Hepatocyte (in vitro differentiated cells): ENCODE measurements at regions not wholly inside any gene's neighbourhood (a gene's known extent, or its start where the extent isn't known, plus 50 kb on each side); places are given as distances from the start of the nearest gene placed in this dataset.

Source experiments
- DNase-seq: peaks from one replicate; pipeline ENCODE4 v3.0.0-alpha.2; 2016; ENCODE audit warnings: low spot score
- H2AFZ ChIP-seq: fragments of 200-600 bp; sonication (generic); 2 replicates; pipeline ENCODE4 v1.6.0; 2016; ENCODE audit warnings: antibody characterized with exemption, mild to moderate bottlenecking
- H3K27ac ChIP-seq: fragments of 200-600 bp; sonication (generic); 2 replicates; pipeline ENCODE4 v1.5.1; 2016; ENCODE audit warnings: mild to moderate bottlenecking
- H3K27me3 ChIP-seq: fragments of 200-600 bp; sonication (generic); 2 replicates; pipeline ENCODE4 v1.6.1; 2016
- H3K36me3 ChIP-seq: fragments of 200-600 bp; sonication (generic); replicated peaks from 2 replicates; pipeline ENCODE4 v1.5.1; 2016; ENCODE audit warnings: low read depth; ENCODE audit not compliant: insufficient read depth
- H3K4me1 ChIP-seq: fragments of 200-600 bp; sonication (generic); 2 replicates; pipeline ENCODE4 v1.5.1; 2016; ENCODE audit warnings: mild to moderate bottlenecking, moderate library complexity; ENCODE audit not compliant: insufficient read depth
- H3K4me2 ChIP-seq: fragments of 200-600 bp; sonication (generic); 2 replicates; pipeline ENCODE4 v1.6.0; 2016
- H3K4me3 ChIP-seq: fragments of 200-600 bp; sonication (generic); 2 replicates; pipeline ENCODE4 v1.5.1; 2016; ENCODE audit warnings: mild to moderate bottlenecking
- H3K79me2 ChIP-seq: fragments of 200-600 bp; sonication (generic); 2 replicates; pipeline ENCODE4 v1.6.0; 2017; ENCODE audit warnings: mild to moderate bottlenecking
- H3K9me2 ChIP-seq: fragments of 200-600 bp; sonication (generic); replicated peaks from 2 replicates; pipeline ENCODE4 v1.6.0; 2017; ENCODE audit warnings: mild to moderate bottlenecking; ENCODE audit not compliant: insufficient read depth
- H3K9me3 ChIP-seq: fragments of 200-600 bp; sonication (generic); 2 replicates; pipeline ENCODE4 v1.5.1; 2016; ENCODE audit warnings: low read depth, mild to moderate bottlenecking
- H4K20me1 ChIP-seq: fragments of 200-600 bp; sonication (generic); 2 replicates; pipeline ENCODE4 v1.6.0; 2016; ENCODE audit warnings: mild to moderate bottlenecking; ENCODE audit not compliant: insufficient read depth, poor library complexity, severe bottlenecking
- CTCF ChIP-seq: fragments of 200-600 bp; sonication (generic); IDR thresholded peaks from 2 replicates; pipeline ENCODE4 v1.5.1; 2016; ENCODE audit warnings: antibody characterized with exemption, mild to moderate bottlenecking; ENCODE audit not compliant: poor library complexity
- EZH2 ChIP-seq: fragments of 200-600 bp; sonication (generic); IDR thresholded peaks from 2 replicates; pipeline ENCODE4 v1.6.1; 2016; ENCODE audit warnings: antibody characterized with exemption, mild to moderate bottlenecking, borderline replicate concordance
- EZH2phosphoT487 ChIP-seq: fragments of 200-600 bp; sonication (generic); IDR thresholded peaks from one replicate; pipeline ENCODE4 v1.6.1; 2018; ENCODE audit warnings: antibody characterized with exemption, mild to moderate bottlenecking, low read depth, moderate library complexity; ENCODE audit not compliant: unreplicated experiment, severe bottlenecking
- WGBS: methylation state at CpG from one replicate; pipeline ENCODE4 v1.1.6; 2016; ENCODE audit warnings: low lambda C conversion rate; ENCODE audit errors: missing lambda C conversion rate; 5-methylcytosine and 5-hydroxymethylcytosine counted together

DNA sequence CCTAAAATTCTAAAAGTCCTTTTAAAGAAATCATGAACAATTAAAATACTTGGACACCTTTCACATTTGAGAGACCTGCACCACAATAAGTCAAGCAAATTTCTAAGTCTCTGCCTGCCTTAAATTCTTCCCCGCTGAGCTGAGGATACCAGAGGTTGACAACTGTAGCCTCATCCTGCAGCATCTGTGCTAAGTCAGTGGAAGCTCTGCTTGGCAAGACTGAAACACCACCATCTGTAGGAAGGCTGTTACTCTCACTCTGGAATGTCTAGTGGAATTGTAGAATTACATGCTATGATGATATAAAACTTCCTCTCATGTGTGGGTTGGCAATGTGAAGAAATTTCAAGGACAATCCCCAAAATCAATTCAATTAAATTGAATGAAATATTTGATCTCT, 1756.5 kb downstream of the NCAM2 start:
- no peak overlapping the region for H3K27ac ChIP-seq
- no peaks in the 10 kb centered on the region for H3K4me1 ChIP-seq
- WGBS = 90% methylated on average over 1 of the region's 1 CpG
- no peaks in the 10 kb centered on the region for H3K79me2 ChIP-seq
- H2AFZ ChIP-seq = no peak overlapping the region
- H4K20me1 ChIP-seq = no peaks in the 10 kb centered on the region
- no peaks in the 10 kb centered on the region for H3K9me2 ChIP-seq
- H3K27me3 ChIP-seq = no peaks in the 10 kb centered on the region
- H3K9me3 ChIP-seq = no peaks in the 10 kb centered on the region
- no peak overlapping the region for H3K4me3 ChIP-seq
- H3K4me2 ChIP-seq = no peak overlapping the region
- H3K36me3 ChIP-seq = no peaks in the 10 kb centered on the region
- DNase-seq = no peak
- no peak for TF ChIP-seq EZH2phosphoT487

DNA sequence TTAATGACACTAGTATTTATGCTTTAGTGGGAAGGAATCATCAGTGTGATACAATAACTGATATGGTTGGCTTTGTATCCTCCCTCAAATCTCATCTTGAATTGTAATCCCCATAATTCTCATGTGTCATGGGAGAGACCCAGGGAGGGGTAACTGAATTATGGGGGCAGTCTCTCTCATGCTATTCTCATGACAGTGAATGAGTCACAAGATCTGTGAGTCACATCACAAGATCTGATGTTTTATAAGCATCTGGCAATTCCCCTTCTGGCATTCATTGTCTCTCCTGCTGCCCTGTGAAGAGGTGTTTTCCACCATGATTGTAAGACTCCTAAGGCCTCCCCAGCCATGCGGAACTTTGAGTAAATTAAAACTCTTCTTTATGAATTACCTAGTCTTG, 1760.3 kb downstream of the NCAM2 start:
- Histone ChIP-seq H3K4me3 (no peak overlapping the region), H3K27me3 (no peaks in the 10 kb centered on the region), H3K36me3 (no peaks in the 10 kb centered on the region), H3K79me2 (no peaks in the 10 kb centered on the region), H3K4me1 (no peaks in the 10 kb centered on the region), H3K9me2 (no peaks in the 10 kb centered on the region), H4K20me1 (no peaks in the 10 kb centered on the region), H3K9me3 (no peaks in the 10 kb centered on the region), H2AFZ (no peak overlapping the region), H3K4me2 (no peak overlapping the region), H3K27ac (no peak overlapping the region)
- DNase-seq = no peak
- 88% methylated on average over 1 of the region's 1 CpG for WGBS
- TF ChIP-seq EZH2phosphoT487 (no peak), EZH2 (no peak), CTCF (no peak)

- DNase-seq = no peak
- H3K27ac ChIP-seq = no peak overlapping the region
- H3K4me3 ChIP-seq = no peak overlapping the region
- no peaks in the 10 kb centered on the region for H3K9me2 ChIP-seq
- no peak overlapping the region for H2AFZ ChIP-seq
- H3K9me3 ChIP-seq = no peaks in the 10 kb centered on the region
- no peaks in the 10 kb centered on the region for H4K20me1 ChIP-seq
- no peaks in the 10 kb centered on the region for H3K4me1 ChIP-seq
- H3K27me3 ChIP-seq = no peaks in the 10 kb centered on the region
- 93% methylated on average over 2 of the region's 2 CpGs for WGBS
- no peak overlapping the region for H3K4me2 ChIP-seq
- H3K36me3 ChIP-seq = no peaks in the 10 kb centered on the region
- TF ChIP-seq EZH2phosphoT487 = no peak
- TF ChIP-seq EZH2 = no peak
- TF ChIP-seq CTCF = no peak
- no peaks in the 10 kb centered on the region for H3K79me2 ChIP-seq
Measured at GRCh38 chr21:22762463-22762862, 1764.3 kb downstream of the NCAM2 start.

GRCh38 chr21:22763442-22763841, 1765.2 kb downstream of the NCAM2 start:
- H3K27ac ChIP-seq = no peak overlapping the region
- H3K4me3 ChIP-seq = no peak overlapping the region
- no peaks in the 10 kb centered on the region for H3K27me3 ChIP-seq
- H3K4me1 ChIP-seq = no peaks in the 10 kb centered on the region
- TF ChIP-seq CTCF (no peak), EZH2 (no peak), EZH2phosphoT487 (no peak)
- no peak for DNase-seq
- H2AFZ ChIP-seq = no peak overlapping the region
- H3K9me2 ChIP-seq = no peaks in the 10 kb centered on the region
- H3K79me2 ChIP-seq = no peaks in the 10 kb centered on the region
- H3K36me3 ChIP-seq = no peaks in the 10 kb centered on the region
- no peaks in the 10 kb centered on the region for H3K9me3 ChIP-seq
- no peak overlapping the region for H3K4me2 ChIP-seq
- 83% methylated on average over 3 of the region's 3 CpGs for WGBS
- H4K20me1 ChIP-seq = no peaks in the 10 kb centered on the region
